Peyer's patch (tissue), 4 donors: ENCODE measurements at regions not wholly inside any gene's neighbourhood (a gene's known extent, or its start where the extent isn't known, plus 50 kb on each side); places are given as distances from the start of the nearest gene placed in this dataset.

Source experiments
- POLR2A ChIP-seq, 2 donors: fragments of 450-650 bp; IDR thresholded peaks; one replicate each; pipeline ENCODE4 v1.5.1; 2017; ENCODE audit warnings: antibody characterized with exemption in 2 of 2, mild to moderate bottlenecking in 2 of 2, moderate library complexity in 2 of 2
- TF ChIP-seq, protein P1 (sequence below), 6 experiments: fragments of 450-650 bp in 4 of 6; fragments of 200-600 bp in 2 of 6; sonication (generic) in 1 of 6; IDR thresholded peaks; one replicate each; pipeline ENCODE4 v1.5.1; 2017 to 2019; ENCODE audit warnings: antibody characterized with exemption in 6 of 6, mild to moderate bottlenecking in 3 of 6, moderate library complexity in 1 of 6

DNA sequence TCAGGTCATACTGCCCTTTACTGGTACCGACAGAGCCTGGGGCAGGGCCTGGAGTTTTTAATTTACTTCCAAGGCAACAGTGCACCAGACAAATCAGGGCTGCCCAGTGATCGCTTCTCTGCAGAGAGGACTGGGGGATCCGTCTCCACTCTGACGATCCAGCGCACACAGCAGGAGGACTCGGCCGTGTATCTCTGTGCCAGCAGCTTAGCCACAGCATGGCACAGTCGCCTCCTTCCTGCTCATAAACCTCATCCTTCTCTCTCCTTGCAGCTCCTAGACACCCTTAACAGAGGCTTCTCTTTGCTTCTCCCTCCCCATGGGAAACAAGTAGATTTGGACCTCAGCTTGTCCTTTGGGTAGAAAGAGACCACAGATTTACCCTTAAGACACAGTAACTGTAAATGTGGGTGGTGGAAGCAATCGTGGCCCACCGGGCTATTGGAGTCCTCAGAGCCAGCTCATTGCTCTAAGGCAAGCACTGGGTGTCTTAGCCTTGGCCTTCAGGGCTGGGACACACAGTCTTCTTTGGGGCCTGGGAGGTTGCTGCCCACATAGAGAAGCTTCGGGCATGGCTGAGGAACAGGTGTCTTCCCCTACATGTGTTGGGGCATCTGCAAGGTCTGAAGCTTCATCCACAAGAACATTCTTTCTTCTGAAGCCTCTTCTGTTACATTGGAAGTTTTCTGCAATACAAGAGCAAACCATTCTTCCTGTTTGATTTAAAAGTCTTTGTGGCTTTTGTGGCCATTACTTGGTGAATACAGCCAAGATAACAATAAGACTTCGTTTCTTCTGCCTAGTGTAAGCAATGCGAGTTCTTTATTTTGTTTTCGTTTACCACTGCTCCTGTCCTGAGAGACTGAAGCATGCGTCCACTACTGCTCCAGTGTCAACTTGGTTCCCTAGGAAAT is 95.5 kb upstream of the PRSS58 start:
- no peak for TF ChIP-seq POLR2A (IDR thresholded peaks at IDR 0.05)
- TF ChIP-seq, protein P1, sequence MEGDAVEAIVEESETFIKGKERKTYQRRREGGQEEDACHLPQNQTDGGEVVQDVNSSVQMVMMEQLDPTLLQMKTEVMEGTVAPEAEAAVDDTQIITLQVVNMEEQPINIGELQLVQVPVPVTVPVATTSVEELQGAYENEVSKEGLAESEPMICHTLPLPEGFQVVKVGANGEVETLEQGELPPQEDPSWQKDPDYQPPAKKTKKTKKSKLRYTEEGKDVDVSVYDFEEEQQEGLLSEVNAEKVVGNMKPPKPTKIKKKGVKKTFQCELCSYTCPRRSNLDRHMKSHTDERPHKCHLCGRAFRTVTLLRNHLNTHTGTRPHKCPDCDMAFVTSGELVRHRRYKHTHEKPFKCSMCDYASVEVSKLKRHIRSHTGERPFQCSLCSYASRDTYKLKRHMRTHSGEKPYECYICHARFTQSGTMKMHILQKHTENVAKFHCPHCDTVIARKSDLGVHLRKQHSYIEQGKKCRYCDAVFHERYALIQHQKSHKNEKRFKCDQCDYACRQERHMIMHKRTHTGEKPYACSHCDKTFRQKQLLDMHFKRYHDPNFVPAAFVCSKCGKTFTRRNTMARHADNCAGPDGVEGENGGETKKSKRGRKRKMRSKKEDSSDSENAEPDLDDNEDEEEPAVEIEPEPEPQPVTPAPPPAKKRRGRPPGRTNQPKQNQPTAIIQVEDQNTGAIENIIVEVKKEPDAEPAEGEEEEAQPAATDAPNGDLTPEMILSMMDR (IDR thresholded peaks at IDR 0.05): no peak
